Stimulated activated naive CD8-positive, alpha-beta T cell treated with anti-CD3 and anti-CD28 coated beads, Interleukin-15, Interleukin-2, amounts not matched to agents 100 ng/mL and 50 ng/mL, for 24 hours (primary cell): ENCODE measurements at regions not wholly inside any gene's neighbourhood (a gene's known extent, or its start where the extent isn't known, plus 50 kb on each side); places are given as distances from the start of the nearest gene placed in this dataset.

Experiments used
- H3K27ac Mint-ChIP-seq: one replicate; pipeline ENCODE4 v1.8.0; 2021; ENCODE audit warnings: mild to moderate bottlenecking, mixed read lengths
- H3K27me3 Mint-ChIP-seq: one replicate; pipeline ENCODE4 v1.8.0; 2021; ENCODE audit warnings: mixed read lengths
- H3K36me3 Mint-ChIP-seq: one replicate; pipeline ENCODE4 v1.8.0; 2021; ENCODE audit warnings: low read depth, mixed read lengths
- H3K4me1 Mint-ChIP-seq: one replicate; pipeline ENCODE4 v1.8.0; 2021; ENCODE audit warnings: low read depth, mixed read lengths
- H3K4me3 Mint-ChIP-seq: one replicate; pipeline ENCODE4 v1.8.0; 2021; ENCODE audit warnings: mild to moderate bottlenecking, mixed read lengths
- H3K9me3 Mint-ChIP-seq: one replicate; pipeline ENCODE4 v1.8.0; 2021; ENCODE audit warnings: mixed read lengths

DNA sequence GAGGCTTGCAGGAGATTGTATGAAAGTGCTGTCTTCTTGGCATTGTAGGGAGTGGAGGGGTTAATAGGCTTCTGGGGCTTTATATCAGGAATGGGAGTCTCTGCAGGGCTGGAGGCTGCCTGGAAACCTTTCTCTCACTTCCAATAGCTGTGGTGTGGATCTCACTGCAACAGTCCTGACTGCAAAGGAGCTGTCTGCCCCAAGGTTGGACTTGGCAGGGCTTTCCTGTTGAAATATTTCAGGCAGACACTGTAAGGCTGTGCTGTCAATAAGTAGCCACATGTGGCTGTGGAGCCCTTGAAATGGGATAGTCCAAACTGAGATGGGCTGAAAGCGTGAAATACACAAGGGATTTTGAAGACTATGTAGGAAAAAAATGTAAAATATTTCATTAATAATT, 399.1 kb upstream of the SPRED2 start:
- Mint-ChIP-seq H3K27ac (no peak overlapping the region), H3K4me3 (no peak overlapping the region), H3K27me3 (peaks cover 11% of the 10 kb centered on the region), H3K4me1 (no peaks in the 10 kb centered on the region), H3K36me3 (no peaks in the 10 kb centered on the region), H3K9me3 (no peaks in the 10 kb centered on the region)

DNA sequence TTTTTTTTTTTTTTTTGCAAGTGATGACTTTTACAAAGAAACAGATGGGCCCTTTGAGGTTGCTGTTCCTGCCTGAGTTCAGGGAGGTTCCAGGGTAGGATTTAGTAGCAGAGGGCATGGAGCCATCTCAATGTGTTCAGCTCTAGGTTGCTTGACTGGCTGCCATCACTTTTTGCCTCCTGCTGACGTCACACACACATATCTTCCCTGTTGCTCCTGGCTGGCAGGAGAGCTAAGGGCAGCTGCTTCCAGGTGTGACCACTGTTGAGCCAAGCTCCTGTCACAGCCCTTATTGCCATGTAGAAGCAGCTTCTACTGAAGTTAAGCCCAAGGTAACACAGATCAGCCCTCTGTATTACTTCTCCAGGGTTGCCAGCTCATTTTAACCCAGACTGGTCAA, 394.2 kb upstream of the SPRED2 start:
- Mint-ChIP-seq H3K27me3 (peaks cover 6% of the 10 kb centered on the region), H3K27ac (no peak overlapping the region), H3K36me3 (no peaks in the 10 kb centered on the region), H3K4me3 (no peak overlapping the region), H3K9me3 (no peaks in the 10 kb centered on the region), H3K4me1 (no peaks in the 10 kb centered on the region)

DNA sequence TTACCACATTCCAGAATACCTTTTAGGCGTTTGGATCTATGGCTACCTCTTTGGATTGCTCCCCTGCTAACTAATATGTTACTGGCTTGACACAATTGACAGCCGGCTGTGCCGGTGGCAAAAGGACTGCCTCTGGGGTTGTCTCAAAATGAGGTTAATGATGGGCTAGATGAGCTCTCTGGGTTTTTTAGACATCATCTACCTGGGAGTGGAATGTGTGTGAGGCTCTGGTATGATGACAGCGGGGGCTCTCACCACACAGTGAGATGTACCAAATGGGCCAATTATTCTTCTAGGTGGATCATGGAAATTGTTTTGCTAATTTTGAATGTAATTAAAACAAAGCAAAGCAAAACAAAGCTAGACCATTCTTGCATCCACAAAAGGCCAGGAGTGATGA, 391.1 kb upstream of the SPRED2 start:
- Mint-ChIP-seq H3K4me3 (no peak overlapping the region), H3K36me3 (no peaks in the 10 kb centered on the region), H3K4me1 (no peaks in the 10 kb centered on the region), H3K27me3 (peaks cover 6% of the 10 kb centered on the region), H3K9me3 (no peaks in the 10 kb centered on the region), H3K27ac (no peak overlapping the region)

DNA sequence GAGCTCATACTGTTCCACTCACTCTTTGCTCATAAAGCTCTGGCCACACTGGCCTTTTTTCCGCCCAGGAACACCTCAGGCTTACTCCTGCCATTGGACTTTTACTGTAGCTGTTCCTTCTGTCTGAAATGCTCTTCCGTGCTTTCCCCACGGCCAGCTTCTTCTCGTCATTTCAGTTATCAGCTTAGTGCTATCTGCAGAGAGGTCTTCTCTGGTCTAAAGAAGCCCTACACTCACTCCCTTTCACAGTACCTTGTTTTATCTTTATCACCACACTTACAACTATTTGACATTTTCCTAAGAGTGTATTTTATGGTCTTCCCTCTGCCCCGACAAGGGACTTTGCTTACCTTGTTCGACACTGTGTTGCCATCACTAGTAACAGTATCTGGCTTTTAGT, 388.1 kb upstream of the SPRED2 start:
- H3K9me3 Mint-ChIP-seq = no peaks in the 10 kb centered on the region
- no peaks in the 10 kb centered on the region for H3K36me3 Mint-ChIP-seq
- no peak overlapping the region for H3K4me3 Mint-ChIP-seq
- H3K27ac Mint-ChIP-seq = no peak overlapping the region
- H3K4me1 Mint-ChIP-seq = no peaks in the 10 kb centered on the region
- peaks cover 4% of the 10 kb centered on the region for H3K27me3 Mint-ChIP-seq

DNA sequence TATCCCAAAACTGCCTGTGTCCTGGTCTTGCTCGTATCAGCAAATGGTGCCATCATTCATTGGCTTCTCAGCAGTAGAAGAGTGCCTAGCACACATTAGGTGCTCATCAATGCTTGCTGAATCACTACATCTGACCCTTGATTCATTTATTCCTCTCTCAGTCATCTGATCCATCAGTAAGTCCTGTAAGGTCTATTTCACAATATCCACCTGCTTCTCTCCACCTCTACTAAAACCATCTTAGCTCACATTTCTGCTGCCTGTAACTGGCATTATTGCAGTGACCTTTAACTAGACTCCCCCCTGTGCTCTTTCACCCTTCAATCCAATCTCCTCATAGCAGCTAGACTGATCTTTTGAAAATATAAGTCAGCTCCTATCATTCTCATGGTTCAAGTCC, 387.6 kb upstream of the SPRED2 start:
- Mint-ChIP-seq H3K27me3 (peaks cover 4% of the 10 kb centered on the region), H3K9me3 (no peaks in the 10 kb centered on the region), H3K36me3 (no peaks in the 10 kb centered on the region), H3K27ac (no peak overlapping the region), H3K4me3 (no peak overlapping the region), H3K4me1 (no peaks in the 10 kb centered on the region)

DNA sequence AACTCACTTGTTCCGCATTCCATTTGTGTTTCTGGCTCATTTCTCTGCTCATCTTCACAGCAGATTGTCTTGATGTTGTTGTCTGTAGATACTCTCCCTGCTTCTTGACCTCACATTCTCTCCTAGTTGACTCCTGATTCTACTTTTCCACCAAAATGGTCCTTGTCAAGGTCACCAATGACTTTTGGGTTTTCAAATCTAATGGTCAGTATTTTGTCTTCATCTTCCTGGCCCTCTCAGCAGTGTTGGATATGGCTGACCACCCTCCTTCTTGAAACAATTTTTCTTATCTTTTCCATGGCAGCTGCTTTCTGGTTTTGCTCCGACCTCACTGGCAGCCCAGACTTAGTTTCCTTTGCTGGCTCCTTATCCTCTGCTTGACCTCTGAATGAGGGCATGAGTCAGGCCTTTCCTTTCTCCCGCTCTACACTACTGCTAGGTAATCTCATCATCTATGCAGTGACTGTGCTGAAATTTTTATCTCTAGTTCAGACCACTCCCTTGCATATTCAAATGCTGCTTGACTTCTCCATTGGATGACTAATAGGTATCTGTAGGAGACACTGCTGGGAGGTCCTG, 386.6 kb upstream of the SPRED2 start:
- Mint-ChIP-seq H3K4me1 (no peaks in the 10 kb centered on the region), H3K36me3 (no peaks in the 10 kb centered on the region), H3K27me3 (peaks cover 7% of the 10 kb centered on the region), H3K9me3 (no peaks in the 10 kb centered on the region), H3K27ac (no peak overlapping the region), H3K4me3 (no peak overlapping the region)

DNA sequence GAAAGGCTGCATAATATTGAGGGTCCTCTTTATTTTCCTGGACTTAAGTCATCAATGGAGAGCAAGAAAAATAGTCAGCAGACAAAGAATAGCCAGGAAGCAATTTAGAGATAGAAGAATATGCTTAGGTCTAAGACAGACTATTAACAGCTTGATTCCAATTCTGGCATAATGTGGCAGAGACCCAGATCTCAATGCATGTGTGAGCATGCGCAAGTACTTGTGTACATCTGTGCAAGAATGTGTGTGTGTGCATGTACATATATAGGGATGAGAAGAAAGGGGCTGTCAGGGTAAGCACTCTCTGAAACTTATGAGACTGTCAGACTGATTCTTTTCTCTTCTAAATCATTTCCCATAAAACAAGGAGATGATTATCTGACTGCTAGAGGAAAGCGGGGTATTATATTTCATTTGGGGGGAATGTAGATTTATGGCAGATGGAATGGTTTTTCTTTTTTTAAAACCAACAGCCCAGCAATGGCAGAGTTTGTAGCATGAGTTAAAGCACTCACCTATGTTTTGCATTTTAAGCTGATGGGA, 381.3 kb upstream of the SPRED2 start:
- Mint-ChIP-seq H3K27ac (no peak overlapping the region), H3K4me3 (no peak overlapping the region), H3K4me1 (no peaks in the 10 kb centered on the region), H3K27me3 (peaks cover 3% of the 10 kb centered on the region), H3K9me3 (no peaks in the 10 kb centered on the region), H3K36me3 (no peaks in the 10 kb centered on the region)

DNA sequence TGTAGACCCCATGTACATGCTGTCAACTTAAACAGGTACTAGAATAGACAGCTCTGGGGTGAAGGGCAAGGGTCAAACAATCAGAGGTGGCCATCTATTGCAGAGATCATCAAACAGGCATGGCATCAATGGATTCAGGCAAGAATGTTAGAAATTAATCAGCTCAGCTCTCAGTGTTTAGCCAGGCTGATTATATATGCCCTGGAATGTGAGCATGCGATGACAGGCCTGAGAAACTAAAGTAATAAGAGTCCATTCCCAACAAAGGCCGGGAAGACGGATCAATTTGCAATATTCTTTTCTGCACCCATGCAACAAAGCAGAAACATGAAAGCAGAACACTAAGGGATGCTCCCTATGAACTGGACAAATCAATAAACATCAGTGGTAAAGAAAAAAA, 380.5 kb upstream of the SPRED2 start:
- Mint-ChIP-seq H3K4me3 (no peak overlapping the region), H3K27me3 (peaks cover 3% of the 10 kb centered on the region), H3K27ac (no peak overlapping the region), H3K4me1 (no peaks in the 10 kb centered on the region), H3K36me3 (no peaks in the 10 kb centered on the region), H3K9me3 (peaks cover under 1% of the 10 kb centered on the region)

DNA sequence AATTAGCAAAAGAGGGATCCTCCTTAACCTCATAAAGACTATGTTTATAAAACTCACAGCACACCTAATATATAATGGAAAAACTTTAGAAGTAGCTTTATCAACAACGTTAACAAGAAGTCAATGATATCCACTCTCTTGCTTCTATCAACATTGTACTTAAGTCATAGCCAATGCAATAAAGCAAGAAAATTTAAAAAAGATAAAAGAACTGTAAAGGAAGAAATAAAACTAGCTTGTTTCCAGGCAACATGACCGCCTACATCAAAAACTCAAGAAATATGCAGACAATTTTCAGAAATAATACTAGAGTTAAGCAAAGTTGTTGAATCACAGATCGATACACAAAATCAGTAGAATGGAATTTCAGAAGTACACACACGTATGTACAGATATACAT, 375.5 kb upstream of the SPRED2 start:
- H3K9me3 Mint-ChIP-seq = peaks cover 16% of the 10 kb centered on the region
- H3K4me3 Mint-ChIP-seq = no peak overlapping the region
- peaks cover 4% of the 10 kb centered on the region for H3K27me3 Mint-ChIP-seq
- no peaks in the 10 kb centered on the region for H3K4me1 Mint-ChIP-seq
- H3K36me3 Mint-ChIP-seq = no peaks in the 10 kb centered on the region
- no peak overlapping the region for H3K27ac Mint-ChIP-seq

DNA sequence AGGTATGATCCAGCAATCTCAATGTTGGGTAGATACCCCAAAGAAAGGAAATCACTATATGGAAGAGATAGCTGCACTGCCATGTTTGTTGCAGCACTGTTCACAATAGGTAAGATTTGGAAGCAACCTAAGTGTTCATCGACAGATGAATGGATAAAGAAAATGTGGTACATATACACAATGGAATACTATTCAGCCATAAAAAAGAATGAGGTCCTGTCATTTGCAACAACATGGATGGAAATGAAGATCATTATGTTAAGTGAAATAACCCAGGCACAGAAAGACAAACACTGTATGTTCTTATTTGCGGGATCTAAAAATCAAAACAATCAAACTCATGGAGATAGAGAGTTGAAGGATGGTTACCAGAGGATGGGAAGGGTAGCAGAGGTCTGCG, 372.4 kb upstream of the SPRED2 start:
- Mint-ChIP-seq H3K4me1 (no peaks in the 10 kb centered on the region), H3K27ac (no peak overlapping the region), H3K36me3 (no peaks in the 10 kb centered on the region), H3K27me3 (peaks cover 7% of the 10 kb centered on the region), H3K4me3 (no peak overlapping the region), H3K9me3 (peaks cover 16% of the 10 kb centered on the region)

DNA sequence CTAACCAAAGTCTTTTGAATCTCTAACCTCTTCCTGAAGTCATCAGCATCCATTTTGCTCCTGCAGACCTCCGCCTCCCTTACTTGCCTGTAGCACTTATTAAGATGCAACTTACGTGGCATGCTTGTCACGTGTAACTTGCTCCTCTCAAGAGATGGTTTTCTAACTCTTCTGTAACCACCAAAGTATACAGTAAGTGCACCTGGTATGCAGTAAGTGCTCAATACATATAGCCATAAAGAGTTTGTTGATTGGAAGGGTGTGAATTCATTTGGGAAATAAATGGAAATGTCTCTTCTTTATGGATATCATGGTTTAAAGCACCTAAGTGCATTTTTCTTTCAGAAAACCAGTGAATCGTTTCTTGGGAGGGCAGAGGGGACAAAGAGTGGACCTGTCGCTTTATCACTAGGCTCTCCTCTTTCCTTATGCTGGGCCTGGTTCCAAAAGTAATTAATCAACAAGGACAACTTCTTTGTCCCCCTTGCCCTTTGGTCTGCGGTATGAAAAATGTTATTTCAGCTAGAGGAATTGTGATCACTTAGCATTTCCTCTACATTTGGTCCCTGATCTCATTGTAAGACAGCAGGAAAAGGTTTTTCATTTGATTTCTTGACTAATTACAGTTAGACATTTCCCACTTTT, 370.0 kb upstream of the SPRED2 start:
- H3K27ac Mint-ChIP-seq = no peak overlapping the region
- peaks cover 7% of the 10 kb centered on the region for H3K27me3 Mint-ChIP-seq
- no peak overlapping the region for H3K4me3 Mint-ChIP-seq
- H3K36me3 Mint-ChIP-seq = no peaks in the 10 kb centered on the region
- no peaks in the 10 kb centered on the region for H3K4me1 Mint-ChIP-seq
- H3K9me3 Mint-ChIP-seq = peaks cover 12% of the 10 kb centered on the region

DNA sequence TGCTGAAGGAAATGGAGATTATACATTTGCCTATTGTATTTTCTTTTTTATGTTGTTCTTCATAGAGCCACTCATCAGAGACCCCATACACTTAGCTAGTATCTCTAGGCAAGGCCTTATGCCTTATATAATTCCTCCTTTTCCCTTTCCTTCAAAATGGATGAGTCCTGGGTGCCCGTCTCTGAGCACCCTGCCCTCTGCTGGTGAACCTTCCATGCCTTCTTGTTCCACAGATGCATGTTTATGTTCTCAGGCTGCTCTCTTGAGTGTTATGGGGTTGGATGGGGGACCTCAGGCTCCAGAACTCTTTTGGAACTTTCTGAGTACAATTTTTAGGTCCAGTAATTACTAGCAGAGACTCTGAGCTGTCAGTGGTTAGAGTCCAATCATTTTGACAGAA, 368.6 kb upstream of the SPRED2 start:
- Mint-ChIP-seq H3K27ac (no peak overlapping the region), H3K4me1 (no peaks in the 10 kb centered on the region), H3K4me3 (no peak overlapping the region), H3K27me3 (peaks cover 7% of the 10 kb centered on the region), H3K36me3 (no peaks in the 10 kb centered on the region), H3K9me3 (peaks cover 7% of the 10 kb centered on the region)

DNA sequence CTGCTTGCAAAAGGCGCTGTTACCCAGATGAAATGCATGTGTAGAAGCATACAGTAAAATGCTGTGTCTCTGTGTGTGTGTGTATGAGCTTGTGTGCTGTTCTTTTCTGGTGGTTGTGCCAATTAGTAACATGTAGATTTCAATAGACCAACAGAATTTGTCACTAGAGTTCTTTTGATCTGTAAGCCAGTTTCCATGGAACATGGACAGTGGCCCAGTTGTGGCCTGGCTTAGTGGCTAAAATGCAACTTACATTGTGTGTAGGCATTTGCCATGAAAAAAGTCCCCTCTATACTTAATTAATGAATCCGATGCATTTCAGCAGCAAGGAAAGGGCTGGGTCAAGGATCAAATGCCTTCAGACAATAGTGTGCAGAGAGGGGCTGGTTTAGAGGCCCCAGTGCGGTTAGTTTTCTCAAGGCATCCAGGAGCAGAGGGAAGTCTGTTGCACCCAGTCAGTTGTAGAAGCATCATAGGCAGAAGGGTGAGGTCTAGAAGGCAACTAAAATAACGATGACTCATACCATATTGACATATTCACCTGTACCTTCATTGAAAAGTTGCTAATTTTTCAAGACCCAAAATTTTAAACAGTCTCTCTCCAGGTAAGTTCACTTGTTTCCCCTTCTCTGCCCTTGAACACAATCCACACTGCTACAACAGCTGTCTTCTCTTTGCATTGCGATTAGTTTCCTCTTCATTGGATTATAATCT, 366.9 kb upstream of the SPRED2 start:
- no peaks in the 10 kb centered on the region for H3K9me3 Mint-ChIP-seq
- no peak overlapping the region for H3K27ac Mint-ChIP-seq

DNA sequence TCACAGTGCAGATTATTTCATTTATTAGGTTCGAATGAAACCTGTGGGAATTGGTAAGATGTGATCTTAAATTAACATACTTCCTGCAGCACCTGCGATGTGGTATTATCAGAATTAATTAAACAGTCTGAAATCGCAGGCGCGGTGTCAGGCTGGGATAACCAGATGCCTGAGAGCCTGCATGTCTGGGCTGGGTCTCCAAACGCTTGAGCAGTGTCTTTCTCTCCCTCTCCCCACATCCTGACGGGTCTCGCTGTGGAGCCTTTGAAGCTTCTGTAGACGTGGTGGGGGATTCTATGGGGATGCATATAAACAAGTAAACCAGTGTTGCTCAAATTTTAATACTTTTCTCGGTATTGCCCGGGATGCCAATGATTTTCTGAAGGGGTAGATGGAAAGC, 366.2 kb upstream of the SPRED2 start:
- no peak overlapping the region for H3K27ac Mint-ChIP-seq
- no peak overlapping the region for H3K4me3 Mint-ChIP-seq
- H3K9me3 Mint-ChIP-seq = no peaks in the 10 kb centered on the region
- peaks cover 3% of the 10 kb centered on the region for H3K27me3 Mint-ChIP-seq
- H3K4me1 Mint-ChIP-seq = no peaks in the 10 kb centered on the region
- no peaks in the 10 kb centered on the region for H3K36me3 Mint-ChIP-seq

More for the DNA sequence above, 366.9 kb upstream of the SPRED2 start:
- H3K27me3 Mint-ChIP-seq = peaks cover 3% of the 10 kb centered on the region
- H3K36me3 Mint-ChIP-seq = no peaks in the 10 kb centered on the region
- H3K4me1 Mint-ChIP-seq = no peaks in the 10 kb centered on the region
- H3K4me3 Mint-ChIP-seq = no peak overlapping the region

DNA sequence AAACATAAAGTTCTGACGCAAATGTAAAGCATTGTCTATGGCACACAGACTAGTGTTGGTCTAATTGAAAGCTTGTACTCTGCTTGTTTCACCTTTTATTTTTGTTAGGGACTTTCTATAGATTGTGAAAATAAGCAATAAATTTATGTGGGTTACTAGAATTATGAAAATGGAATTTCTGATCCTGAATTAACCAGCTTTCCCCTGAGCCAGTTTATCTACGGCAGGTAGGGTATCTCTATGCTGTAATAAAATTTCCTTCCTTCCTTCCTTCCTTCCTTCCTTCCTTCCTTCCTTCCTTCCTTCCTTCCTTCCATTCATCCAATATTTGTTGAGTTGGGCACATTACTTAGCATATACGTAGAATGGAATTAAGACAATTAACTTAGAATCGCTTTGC, 362.6 kb upstream of the SPRED2 start:
- H3K27ac Mint-ChIP-seq = no peak overlapping the region
- H3K4me1 Mint-ChIP-seq = no peaks in the 10 kb centered on the region
- H3K4me3 Mint-ChIP-seq = no peak overlapping the region
- H3K9me3 Mint-ChIP-seq = no peaks in the 10 kb centered on the region
- no peaks in the 10 kb centered on the region for H3K27me3 Mint-ChIP-seq
- H3K36me3 Mint-ChIP-seq = no peaks in the 10 kb centered on the region
